Right atrium auricular region (tissue), 2 donors: ENCODE measurements at regions not wholly inside any gene's neighbourhood (a gene's known extent, or its start where the extent isn't known, plus 50 kb on each side); places are given as distances from the start of the nearest gene placed in this dataset.

ENCODE experiments used
- DNase-seq: peaks from one replicate; pipeline ENCODE4 v3.0.0-alpha.2; 2019; ENCODE audit warnings: low spot score
- H3K27ac ChIP-seq, 2 donors: fragments of 200-600 bp; sonication (generic); 1 replicate in 1 of 2; 2 replicates in 1 of 2; pipeline ENCODE4 v1.5.1; 2016 to 2019
- H3K27me3 ChIP-seq, 2 donors: fragments of 200-600 bp; sonication (generic); one replicate each; pipeline versions ENCODE4 v1.5.1 to v1.6.0; 2017 to 2019
- H3K36me3 ChIP-seq: fragments of 200-600 bp; sonication (generic); one replicate; pipeline ENCODE4 v1.5.1; 2016
- H3K4me1 ChIP-seq, 2 donors: fragments of 200-600 bp; sonication (generic); one replicate each; pipeline versions ENCODE4 v1.5.1 to v1.6.0; 2017 to 2019
- H3K4me3 ChIP-seq, 2 donors: fragments of 200-600 bp; sonication (generic); 1 replicate in 1 of 2; 2 replicates in 1 of 2; pipeline ENCODE4 v1.5.1; 2017 to 2019; ENCODE audit warnings: mild to moderate bottlenecking in 1 of 2, moderate library complexity in 1 of 2
- H3K9me3 ChIP-seq, 2 donors: fragments of 200-600 bp; sonication (generic); one replicate each; pipeline ENCODE4 v1.5.1; 2019
- CTCF ChIP-seq, 2 donors: fragments of 200-600 bp; sonication (generic); IDR thresholded peaks; one replicate each; pipeline ENCODE4 v1.5.1; 2019; ENCODE audit warnings: antibody characterized with exemption in 2 of 2

- Histone ChIP-seq H3K36me3 (no peaks in the 10 kb centered on the region), H3K27me3 (no peaks in the 10 kb centered on the region), H3K27ac (no peak overlapping the region), H3K4me3 (no peak overlapping the region), H3K9me3 (no peaks in the 10 kb centered on the region), H3K4me1 (no peaks in the 10 kb centered on the region)
- no peak for DNase-seq
- no peak for TF ChIP-seq CTCF (IDR thresholded peaks at IDR 0.05)
Measured at GRCh38 chr6:1227935-1228753, 83.8 kb upstream of the FOXQ1 start.

- no peaks in the 10 kb centered on the region for H3K4me1 ChIP-seq
- TF ChIP-seq CTCF (IDR thresholded peaks at IDR 0.05), result no peak
- no peaks in the 10 kb centered on the region for H3K27me3 ChIP-seq
- no peak overlapping the region for H3K4me3 ChIP-seq
- H3K9me3 ChIP-seq, result no peaks in the 10 kb centered on the region
- no peak overlapping the region for H3K27ac ChIP-seq
- H3K36me3 ChIP-seq, result no peaks in the 10 kb centered on the region
- no peak for DNase-seq
Measured at GRCh38 chr6:1227600-1227934, 84.3 kb upstream of the FOXQ1 start.

DNA sequence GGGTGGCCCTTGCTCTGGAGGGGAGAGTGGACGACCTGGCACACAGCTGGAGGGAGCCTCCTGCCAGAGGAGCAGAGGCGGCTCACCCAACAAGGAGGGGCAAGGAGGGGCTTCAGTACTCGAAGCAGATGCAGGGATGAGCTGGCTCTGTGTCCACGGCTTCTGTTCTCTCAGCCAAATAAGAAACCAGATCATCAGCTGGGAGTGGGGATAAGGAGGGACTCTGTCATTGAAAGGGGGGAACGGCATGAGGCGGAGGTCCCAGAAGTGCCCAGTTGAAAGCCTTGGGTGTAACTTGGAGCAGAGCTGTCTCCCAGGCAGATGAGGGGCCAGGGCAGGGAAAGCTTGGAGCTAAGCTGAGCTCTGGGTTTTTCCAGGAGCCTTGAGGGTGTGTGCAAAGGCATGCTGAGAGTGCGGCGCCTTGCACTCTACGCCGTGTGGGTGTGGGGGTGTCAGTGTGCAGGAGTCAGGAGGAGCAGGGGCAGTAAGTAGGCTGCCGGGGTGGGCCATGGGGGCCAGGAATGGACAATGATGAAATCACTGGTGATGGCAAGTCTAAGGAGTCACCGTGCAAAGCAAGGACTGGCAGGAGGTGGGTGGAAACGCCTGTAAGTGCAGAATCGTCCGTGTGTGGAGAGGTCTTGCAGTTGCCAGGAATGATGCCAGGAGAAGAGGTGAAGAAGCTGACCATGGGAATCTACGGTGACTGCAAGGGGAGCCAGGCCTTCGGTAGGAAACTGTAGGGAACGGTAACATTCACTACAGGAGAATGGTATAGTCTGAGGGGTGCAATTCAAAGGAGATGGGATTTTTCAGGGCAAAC, 85.4 kb upstream of the FOXQ1 start:
- Histone ChIP-seq H3K27me3 (no peaks in the 10 kb centered on the region), H3K4me1 (no peaks in the 10 kb centered on the region), H3K27ac (no peak overlapping the region), H3K9me3 (no peaks in the 10 kb centered on the region), H3K36me3 (no peaks in the 10 kb centered on the region), H3K4me3 (no peak overlapping the region)
- no peak for DNase-seq
- no peak for TF ChIP-seq CTCF (IDR thresholded peaks at IDR 0.05)

DNA sequence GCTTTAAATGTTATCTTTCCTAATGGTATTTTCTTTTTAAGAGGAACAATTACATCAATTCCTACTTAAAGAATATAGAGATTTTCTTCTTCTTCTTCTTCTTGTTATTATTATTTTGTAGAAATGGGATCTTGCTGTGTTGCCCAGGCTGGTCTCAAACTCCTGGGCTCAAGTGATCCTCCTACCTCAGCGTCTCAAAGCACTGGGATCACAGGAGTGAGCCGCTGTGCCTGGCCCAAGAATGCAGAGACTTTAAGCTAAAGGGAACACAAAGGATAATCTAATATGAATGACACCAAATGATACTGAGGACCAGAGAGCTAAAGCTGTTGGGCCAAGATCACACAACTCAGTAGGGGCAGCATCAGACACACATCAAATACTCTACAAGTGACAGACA, 87.4 kb upstream of the FOXQ1 start:
- no peaks in the 10 kb centered on the region for H3K36me3 ChIP-seq
- H3K9me3 ChIP-seq, result no peaks in the 10 kb centered on the region
- H3K27me3 ChIP-seq, result no peaks in the 10 kb centered on the region
- H3K4me1 ChIP-seq, result no peaks in the 10 kb centered on the region
- no peak overlapping the region for H3K27ac ChIP-seq
- H3K4me3 ChIP-seq, result no peak overlapping the region
- TF ChIP-seq CTCF (IDR thresholded peaks at IDR 0.05), result no peak
- DNase-seq, result no peak

DNA sequence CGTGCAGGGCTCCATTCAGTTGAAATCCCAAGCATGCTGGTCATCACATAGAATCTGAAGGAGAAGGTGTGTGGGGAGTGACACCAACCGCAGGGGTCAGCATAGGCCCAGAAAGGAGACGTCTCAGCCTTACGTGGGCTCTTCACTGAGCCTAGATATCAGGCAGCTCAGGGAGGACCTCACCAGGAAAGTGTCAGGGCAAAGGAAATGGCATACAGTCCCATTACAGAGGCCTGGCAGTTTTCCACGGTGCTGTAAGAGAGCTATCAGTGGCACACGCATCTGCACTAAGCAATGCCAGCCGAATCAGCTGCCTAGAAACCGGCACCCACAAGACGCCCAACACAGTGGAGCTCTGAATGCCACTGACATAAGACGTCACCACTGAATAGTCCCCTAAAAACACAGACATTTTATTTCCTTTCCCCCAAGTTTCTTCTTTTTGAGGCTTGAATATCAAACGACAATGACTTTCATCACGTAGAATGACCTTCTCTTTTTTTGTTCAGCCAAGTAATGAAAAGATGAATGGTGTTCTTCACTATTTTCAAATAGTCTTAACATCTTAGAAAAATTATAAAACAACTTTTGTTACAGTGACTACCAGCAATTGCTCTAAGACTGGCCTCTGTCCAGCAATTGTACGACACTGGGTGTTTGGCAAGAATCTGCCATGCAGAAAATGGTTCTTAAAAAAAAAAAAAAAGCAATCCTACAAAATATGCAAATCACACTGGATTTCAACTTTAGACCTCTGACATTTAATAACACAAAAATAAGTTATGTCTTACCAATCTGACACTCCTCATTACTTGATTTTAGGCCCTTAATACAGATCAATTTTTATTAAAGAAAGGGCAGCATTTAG, 88.9 kb upstream of the FOXQ1 start:
- Histone ChIP-seq H3K27ac (no peak overlapping the region), H3K27me3 (no peaks in the 10 kb centered on the region), H3K4me3 (no peak overlapping the region), H3K36me3 (no peaks in the 10 kb centered on the region), H3K4me1 (no peaks in the 10 kb centered on the region), H3K9me3 (no peaks in the 10 kb centered on the region)
- no peak for TF ChIP-seq CTCF (IDR thresholded peaks at IDR 0.05)
- DNase-seq, result no peak
